GM18499 (cell line): ENCODE measurements at regions not wholly inside any gene's neighbourhood (a gene's known extent, or its start where the extent isn't known, plus 50 kb on each side); places are given as distances from the start of the nearest gene placed in this dataset.
"Not testable (repeated sequence)": the region's sequence is repeated elsewhere in the genome, so short reads cannot be mapped to it uniquely, and the experiment has no call there.

Source experiments
- ATAC-seq: cut with Tn5 transposase; IDR thresholded peaks from one replicate; pipeline ENCODE4 v1.9.1; 2021; ENCODE audit warnings: moderate number of reproducible peaks; ENCODE audit not compliant: insufficient read depth, unreplicated experiment

DNA sequence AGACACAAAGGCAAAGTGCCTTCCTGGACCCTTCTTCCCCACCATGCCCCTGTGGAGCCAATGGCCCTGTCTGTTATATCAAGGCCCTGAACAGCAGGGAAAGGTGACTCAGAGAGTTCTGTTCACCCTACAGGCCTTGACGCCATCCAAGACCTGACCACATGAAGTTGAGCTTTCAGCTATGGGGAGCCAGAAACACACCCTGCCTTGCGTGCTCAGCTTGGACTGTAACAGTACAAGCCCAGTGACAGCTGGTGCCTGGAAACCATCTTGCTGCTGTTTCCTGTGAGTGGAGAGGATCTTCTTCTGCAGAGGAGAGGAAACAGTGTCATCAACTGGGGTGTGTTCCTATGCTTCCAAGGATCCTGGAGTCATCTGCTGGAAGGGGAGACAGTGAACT, 165.0 kb upstream of the IRF2BP2 start:
- no peak for ATAC-seq

DNA sequence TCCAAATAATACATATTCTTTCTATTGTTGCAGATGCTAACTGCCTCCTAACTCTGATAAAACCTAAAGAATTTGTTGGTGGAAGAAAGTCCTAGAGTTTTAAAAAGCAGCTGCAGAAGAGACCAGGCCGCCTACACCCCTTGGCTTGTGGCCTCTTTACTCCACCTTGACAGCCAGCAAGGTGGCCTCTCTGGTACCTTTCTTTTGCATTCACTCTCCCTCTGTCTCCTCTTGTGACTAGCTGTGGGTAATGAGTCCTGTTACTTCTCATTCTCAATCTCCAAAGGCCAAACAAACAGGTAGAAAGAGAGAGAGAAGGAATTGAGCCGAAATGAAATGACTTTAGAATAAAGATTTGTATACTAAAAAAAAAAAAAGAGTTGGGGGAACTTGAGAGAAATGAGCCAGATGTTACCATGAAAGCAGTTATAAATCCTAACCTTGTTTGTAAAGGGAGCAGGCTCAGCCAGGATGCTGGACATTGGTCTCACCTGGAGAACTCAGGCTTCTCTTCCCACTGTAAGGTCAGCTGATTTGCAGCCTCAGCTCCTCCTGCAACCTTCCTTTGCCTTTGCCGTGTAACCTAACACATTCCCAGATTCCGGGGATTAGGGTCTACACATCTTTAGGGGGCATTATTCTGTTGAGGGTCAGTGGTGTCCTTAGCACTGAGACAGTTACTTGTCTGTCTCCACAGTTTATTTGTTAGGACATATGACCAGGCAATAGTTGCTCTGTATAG, 164.1 kb upstream of the IRF2BP2 start:
- ATAC-seq = no peak

DNA sequence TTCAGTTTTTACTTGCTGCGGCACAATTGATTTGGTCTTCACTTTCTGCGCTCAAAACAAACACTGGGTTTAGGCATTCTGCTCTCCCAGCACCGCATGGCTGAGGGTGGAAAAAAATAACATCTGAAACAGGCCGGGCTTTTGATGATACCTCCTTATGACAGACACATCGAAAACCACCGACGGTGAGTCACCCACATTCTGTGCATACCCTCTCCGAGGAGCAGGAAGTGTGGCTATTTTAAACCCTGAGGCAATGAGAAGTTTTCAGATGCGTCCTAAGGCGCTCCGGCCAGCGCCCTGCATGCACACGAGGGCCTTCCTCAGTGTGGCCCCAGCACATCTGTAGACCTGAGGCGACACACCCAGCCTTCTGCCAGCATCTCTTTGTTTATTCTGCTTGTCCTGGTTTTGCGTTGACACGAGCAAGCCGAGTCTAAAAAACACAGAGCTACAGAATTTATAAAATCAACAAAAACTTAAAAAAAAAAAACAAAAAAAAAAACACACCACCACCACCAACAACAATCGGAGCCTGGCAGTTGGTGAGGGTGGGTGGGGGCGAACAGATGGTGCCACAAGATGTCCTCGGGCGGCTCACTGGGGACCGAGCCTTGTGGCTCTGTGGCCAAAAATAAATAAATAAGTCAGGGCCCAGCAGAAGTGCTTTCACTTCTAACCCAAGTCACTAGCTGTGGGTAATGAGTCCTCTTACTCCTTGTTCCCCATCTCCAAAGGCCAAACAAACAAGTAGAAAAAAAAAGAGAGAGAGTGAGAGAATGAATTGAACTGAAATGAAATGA, 162.6 kb upstream of the IRF2BP2 start:
- ATAC-seq = peak; percentile 76

DNA sequence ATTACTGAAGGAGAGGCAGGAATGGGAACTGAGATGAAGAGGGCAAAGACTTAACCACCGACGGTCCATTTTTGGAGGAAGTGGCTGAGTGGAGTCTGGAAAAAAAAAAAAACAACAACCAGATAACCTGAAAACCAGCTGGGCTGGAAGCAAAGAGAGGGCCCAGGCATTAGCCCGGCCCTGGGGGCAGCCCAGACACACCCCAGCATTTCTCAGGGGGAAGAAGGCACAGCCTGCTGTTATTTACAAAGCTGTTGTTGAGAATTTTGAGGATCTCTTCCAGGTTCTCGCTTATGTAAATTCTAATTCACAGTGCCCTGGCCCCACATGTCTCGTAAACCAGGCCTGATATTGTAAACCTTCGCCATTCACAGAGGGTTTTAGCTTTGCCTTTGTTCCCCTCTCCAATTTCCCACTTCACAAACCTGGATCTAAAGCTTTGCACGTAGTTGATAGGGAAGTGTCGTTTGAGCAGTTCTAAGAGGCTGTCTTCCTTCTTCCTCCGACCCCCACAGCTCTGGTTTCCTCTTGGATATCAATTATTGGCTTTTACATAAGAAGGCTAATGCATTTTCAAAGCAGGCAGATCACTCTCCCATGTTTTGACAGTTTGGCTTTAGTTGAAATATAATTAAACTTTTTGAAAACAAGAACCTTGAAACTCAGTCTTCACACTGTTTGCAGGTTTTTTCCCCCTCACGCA, 161.8 kb upstream of the IRF2BP2 start:
- no peak for ATAC-seq

DNA sequence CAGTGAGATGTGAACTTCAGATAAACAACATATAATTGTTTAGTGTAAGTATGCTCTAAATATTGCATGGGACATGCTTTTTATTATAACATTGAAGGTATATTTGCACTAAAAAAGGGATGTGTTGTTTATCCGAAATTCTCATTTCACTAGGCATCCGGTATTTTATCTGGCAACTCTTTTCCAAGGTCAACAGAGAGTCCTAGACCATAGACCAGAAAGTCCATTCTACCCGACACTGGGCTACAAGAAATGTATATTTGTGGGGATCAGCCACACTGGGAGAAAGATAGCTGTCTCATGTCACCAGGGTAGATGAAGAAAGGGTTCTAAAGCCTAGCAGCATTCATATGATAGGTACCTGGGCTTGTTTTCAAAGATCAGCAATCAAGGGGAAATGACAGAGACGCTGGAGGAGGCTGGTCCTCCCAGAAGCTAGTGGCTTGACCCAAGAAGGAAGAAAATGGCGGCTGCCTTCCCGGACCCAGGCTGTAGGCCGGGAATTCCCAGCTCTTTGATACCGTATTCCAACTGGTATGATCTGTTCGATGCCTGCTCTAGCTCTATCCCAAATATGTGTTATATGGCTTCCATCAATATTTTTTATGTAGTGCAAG, 161.1 kb upstream of the IRF2BP2 start:
- ATAC-seq = no peak

DNA sequence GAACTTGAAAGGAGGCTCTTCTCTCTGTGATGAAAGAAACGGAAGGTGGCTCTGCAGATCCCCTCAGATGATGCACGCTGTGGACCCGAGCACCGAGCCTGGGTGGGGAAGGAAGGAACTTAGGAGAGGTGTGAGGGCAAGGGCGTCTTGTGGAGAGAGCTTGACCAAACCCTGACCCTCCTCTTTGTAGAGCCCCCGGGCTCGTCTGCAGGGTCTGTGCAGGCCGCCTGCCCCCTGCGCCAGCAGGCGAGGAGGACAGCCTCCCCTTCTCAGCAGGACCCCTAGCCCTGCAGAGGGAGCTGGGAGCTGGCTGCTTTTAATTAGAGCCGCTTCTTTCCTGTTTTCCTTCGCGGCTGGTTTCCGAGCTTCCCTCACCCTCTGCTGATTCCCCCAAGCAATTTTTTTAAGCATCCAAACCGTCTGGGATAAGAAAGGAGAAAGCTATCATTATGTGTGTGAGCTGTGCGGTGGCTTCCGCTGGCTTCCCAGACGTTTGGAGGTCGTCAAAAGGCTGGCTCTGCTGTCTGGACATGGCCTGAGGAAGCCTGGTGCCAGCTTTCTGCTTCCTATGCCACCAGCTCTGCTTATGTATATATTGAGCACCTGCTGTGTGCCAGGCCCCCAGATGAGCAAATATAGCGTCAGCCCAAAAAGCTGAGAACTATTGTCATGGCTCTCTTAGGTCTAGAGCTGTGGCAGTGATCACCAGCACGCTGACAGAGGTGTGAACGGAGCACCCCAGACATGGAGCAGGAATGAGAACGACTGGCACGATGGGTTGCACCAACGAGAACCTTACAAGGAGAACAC, 160.2 kb upstream of the IRF2BP2 start:
- no peak for ATAC-seq

DNA sequence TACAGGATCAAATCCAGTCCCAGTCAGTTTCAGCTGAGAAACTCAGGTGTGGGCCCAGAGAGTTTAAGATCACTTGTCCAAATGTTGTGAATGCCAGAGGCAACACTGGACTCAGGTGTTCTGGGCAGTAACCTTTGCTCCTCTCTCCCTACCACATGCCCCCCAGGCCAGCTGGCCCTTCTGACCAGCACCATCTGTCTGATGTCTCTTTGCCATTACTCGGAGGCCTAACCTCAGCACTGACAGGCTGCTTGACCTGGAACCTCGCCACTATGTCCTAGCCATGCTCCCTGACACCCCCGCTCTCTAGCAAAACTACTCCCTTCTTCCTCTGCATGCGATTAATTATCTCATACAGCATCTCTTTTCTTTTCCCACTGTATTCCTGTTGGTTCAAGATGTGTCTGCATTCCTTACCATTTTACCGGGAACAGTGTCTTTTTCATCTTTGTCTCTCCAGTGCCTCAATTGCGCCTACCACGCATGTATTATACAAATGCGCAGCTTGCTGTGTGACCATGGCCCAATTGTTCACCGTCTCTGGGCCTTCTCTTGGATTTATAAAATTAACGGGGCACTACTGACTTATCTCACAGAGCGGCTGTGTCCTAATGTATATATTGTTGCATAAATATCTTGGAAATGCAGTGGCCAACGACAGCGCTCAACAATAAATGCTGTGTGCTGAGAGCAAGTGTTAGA, 159.5 kb upstream of the IRF2BP2 start:
- no peak for ATAC-seq

DNA sequence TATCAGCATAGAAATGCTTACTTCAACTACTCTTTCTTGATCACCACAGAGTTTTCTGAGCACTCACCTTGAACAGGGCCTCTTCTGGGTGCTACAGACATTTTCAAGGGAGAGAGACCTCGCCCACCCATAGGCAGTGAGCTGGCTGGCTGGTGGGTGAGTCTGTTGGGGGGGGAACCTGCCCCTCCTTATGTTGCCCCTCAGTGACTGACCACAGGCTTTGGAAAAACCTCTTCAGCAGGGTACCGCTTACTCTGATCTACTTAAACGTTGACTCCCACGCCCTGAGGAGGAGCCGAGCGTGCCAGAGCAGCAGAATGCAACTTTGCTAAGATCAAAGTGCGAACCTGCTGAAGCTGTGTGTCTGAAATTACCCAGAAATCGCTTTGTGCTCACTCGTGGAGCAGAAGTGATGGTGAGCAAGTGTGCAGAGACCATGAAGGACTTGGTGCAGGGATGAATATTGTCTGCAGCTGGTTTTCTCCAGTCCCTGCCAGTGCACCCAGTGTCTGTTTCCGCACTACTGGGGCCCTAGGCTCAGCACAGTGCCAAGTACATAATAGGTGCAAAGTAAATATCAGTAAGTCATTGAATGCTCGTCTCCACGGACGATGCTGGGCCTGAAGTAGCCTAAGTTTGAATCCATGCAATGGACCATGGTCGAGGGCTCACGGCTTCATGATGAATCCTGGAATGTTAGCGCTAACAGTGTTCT, 158.7 kb upstream of the IRF2BP2 start:
- no peak for ATAC-seq

DNA sequence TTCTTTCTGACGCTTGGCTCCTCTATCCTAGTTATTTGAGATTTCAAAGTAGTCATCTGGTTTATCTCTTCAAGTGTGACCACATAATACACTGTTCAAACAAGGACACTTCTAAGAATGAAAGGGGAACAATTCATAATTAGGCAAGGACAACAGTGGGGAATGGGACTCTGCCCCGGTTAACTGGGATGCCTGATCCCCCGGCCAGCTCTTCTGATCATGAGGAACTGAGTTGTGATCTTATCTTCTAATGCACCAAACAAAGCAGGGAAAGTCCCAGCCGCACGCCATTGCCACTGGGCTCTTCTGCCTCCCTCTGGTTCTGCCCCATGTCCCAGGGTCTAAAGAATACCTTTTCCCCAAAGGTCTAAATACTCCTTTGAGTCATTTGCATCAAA, 158.2 kb upstream of the IRF2BP2 start:
- ATAC-seq = no peak

DNA sequence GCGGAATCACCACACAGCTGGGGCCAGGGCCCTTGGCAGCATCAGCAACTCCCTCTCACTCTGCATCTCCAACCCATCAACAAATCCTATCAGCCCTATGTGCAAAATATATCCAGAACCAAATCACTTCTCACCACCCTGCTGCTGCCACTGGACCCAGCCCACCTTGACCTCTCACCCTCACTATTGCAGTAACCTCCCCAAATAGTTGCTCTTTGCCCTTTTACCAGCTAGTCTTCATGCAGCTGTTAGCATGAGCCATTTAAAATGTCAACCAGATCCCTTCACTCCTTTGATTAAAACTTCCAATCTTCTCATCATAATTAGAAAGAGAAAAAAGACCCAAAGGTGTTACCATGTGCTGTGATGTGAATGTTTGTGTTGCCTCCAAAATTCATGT, 155.7 kb upstream of the IRF2BP2 start:
- ATAC-seq = no peak

DNA sequence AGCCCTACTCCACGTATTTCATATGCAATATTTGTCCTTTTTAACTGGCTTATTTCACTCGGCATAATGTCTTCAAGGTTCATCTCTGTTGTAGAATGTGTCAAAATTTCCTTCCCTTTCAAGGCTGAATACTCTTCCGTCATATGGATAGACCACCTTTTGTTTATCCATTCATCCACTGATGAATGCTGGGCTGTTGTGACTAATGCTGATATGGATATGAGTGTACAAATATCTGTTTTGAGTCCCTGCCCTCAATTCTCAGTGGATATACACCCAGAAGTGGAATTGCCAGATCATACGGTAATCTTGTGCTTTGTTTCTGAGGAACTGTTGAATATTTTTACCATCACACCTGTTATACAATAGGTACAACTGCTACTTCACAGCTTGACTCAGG, 155.2 kb upstream of the IRF2BP2 start:
- no peak for ATAC-seq

DNA sequence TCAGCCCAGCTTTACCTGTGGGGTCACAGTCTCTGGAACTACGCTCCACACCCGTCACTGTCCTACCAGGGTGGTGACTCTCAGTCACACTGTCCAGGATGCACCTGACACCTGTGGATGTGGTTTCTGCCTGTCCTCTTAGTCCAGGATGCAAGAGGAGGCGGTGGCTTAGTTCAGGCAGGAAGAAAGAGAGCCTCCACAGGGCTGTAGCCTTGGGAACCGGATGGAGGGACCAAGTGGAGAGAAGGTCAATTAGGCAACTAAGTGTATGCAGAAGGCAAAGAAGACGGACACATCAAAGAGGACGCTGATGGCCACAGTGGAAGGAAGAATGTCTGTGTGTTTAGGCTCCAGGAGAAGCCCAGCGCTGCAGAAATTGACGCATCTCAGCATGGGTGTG, 153.9 kb upstream of the IRF2BP2 start:
- no peak for ATAC-seq

DNA sequence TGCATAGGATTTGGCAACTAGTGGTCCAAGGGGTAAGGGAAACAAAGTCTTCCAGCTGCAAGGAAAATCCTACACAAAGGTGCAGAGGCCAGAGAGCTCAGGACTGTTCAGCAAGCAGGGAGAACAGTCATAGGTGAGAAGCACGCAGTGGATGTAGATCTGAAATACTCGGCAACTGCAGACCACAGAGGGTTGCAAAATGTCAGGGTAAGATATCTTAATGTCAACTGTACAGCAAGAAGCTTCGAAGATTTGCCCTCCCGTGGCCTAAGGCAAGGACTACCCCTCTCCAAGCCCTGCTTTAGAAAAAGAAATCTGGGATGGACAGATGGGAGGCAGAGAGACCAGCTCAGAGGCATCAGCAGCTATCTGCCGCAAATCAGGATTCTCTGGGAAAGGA, 153.4 kb upstream of the IRF2BP2 start:
- ATAC-seq = no peak

DNA sequence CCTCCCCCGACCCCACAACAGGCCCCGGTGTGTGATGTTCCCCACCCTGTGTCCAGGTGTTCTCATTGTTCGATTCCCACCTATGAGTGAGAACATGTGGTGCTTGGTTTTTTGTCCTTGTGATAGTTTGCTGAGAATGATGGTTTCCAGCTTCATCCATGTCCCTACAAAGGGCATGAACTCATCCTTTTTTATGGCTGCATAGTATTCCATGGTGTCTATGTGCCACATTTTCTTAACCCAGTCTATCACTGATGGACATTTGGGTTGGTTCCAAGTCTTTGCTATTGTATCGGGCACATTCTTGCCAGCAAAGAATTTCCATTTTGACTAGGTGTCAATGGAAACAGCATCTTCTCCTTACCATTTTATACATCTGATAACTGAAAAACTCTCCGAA, 152.1 kb upstream of the IRF2BP2 start:
- ATAC-seq = not testable (repeated sequence)

DNA sequence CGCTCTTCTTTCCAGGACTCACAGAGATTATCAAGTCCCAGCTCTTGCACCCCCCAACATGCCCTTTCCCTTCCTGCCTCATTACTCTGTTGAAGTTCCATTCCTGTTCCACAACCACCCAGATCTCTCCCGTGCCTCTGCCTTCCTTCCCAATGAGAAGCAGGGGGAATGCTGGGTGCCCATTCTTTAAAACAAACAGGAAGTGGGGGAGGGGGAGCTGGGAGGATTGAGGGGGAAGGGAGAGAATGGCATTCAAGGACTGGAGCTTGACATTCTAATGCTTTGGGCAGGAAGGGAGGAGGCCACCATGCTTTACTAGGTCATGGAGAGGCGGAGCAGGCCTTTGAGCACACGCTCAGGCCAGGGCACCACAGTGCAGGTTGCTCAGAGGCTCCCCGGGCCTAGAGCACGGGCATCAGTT, 150.3 kb upstream of the IRF2BP2 start:
- no peak for ATAC-seq

DNA sequence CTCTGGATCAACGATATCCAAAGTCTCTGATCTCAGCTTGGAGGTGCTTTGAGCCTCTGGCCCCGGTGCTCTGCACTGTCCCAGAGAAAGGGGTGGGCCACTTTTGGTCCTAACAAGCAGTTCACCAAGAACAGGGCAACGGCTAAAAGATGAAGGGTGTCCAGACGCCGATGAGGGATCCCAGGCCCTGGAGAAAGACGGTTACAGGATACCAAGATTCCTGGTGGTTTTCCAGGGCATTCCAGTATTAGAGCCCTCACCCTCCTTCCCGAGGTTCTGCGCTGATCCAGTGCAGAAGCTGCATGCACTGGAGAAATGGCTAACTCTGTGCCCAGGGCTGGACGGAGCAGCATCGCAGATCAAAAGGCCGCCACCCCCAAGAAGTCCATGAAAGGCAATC, 149.9 kb upstream of the IRF2BP2 start:
- no peak for ATAC-seq

DNA sequence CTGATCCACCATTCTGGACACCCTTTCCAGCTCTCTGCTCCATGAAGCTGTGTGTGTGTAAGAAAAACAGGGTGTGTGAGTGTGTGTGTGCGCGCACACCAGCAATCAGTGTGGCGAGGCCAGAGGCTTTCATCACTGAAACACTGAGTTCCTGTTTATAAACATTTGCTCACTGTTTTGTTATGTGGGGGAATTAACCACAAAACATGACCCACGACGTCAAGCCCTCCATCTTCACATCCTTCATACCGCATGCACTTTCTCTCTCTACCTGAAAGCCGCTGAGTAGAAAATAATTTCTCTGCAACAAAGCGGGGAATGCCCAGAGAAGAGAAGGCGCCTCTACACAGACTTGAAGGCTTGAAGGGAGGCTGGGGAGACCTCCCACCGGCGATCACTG, 148.9 kb upstream of the IRF2BP2 start:
- no peak for ATAC-seq

DNA sequence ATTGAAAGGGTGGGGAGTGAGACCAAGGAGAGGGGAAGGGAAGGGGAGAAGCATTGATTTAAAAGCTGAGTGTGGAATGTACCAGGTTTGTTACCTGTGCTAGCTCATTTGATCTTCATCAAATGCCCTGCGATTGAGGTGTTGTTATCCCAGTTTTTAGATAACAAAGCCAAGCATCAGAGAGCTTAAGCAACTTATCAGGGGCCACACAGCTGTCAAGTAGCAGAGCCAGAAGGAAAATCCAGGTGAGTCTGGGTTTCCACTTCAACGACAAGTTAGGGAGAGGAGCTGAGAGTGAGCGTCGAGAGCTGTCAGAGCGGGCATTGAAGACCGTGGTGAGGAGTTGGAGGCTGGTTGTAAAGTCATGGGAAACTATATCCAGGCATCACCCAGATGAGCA, 146.9 kb upstream of the IRF2BP2 start:
- no peak for ATAC-seq
